ENCODE measurements at regions not wholly inside any gene's neighbourhood (a gene's known extent, or its start where the extent isn't known, plus 50 kb on each side); places are given as distances from the start of the nearest gene placed in this dataset.

GRCh38 chr1:56215086-56215485, 364.3 kb downstream of the PLPP3 start:
- DNase-seq (ENCODE audit: extremely low read depth, insufficient read length): no peak
- TF ChIP-seq CTCF (IDR thresholded peaks at IDR 0.05; ENCODE audit: insufficient read depth, low read length, poor library complexity, severe bottlenecking): no peak
- Histone ChIP-seq H3K4me3 (replicated peaks; ENCODE audit: low read depth, low read length) (no peak overlapping the region), H3K27me3 (replicated peaks; ENCODE audit: control insufficient read depth, insufficient read depth, low read length) (no peaks in the 10 kb centered on the region), H3K36me3 (ENCODE audit: control insufficient read depth, insufficient read depth, low read length) (no peaks in the 10 kb centered on the region)

- no peaks in the 10 kb centered on the region for H3K27me3 ChIP-seq (replicated peaks; ENCODE audit: control insufficient read depth, insufficient read depth, low read length)
- no peak overlapping the region for H3K4me3 ChIP-seq (replicated peaks; ENCODE audit: low read depth, low read length)
- DNase-seq (ENCODE audit: extremely low read depth, insufficient read length): no peak
- no peak for TF ChIP-seq CTCF (IDR thresholded peaks at IDR 0.05; ENCODE audit: insufficient read depth, low read length, poor library complexity, severe bottlenecking)
- no peaks in the 10 kb centered on the region for H3K36me3 ChIP-seq (ENCODE audit: control insufficient read depth, insufficient read depth, low read length)
Measured at GRCh38 chr1:56213068-56213467, 366.3 kb downstream of the PLPP3 start.

- H3K4me3 ChIP-seq (replicated peaks; ENCODE audit: low read depth, low read length): no peak overlapping the region
- DNase-seq (ENCODE audit: extremely low read depth, insufficient read length): no peak
- H3K36me3 ChIP-seq (ENCODE audit: control insufficient read depth, insufficient read depth, low read length): no peaks in the 10 kb centered on the region
- no peak for TF ChIP-seq CTCF (IDR thresholded peaks at IDR 0.05; ENCODE audit: insufficient read depth, low read length, poor library complexity, severe bottlenecking)
- no peaks in the 10 kb centered on the region for H3K27me3 ChIP-seq (replicated peaks; ENCODE audit: control insufficient read depth, insufficient read depth, low read length)
Measured at GRCh38 chr1:56212143-56212542, 367.2 kb downstream of the PLPP3 start.

GRCh38 chr1:56206391-56206790, 373.0 kb downstream of the PLPP3 start:
- no peak for DNase-seq (ENCODE audit: extremely low read depth, insufficient read length)
- Histone ChIP-seq H3K36me3 (ENCODE audit: control insufficient read depth, insufficient read depth, low read length) (no peaks in the 10 kb centered on the region), H3K4me3 (replicated peaks; ENCODE audit: low read depth, low read length) (no peak overlapping the region), H3K27me3 (replicated peaks; ENCODE audit: control insufficient read depth, insufficient read depth, low read length) (no peaks in the 10 kb centered on the region)
- no peak for TF ChIP-seq CTCF (IDR thresholded peaks at IDR 0.05; ENCODE audit: insufficient read depth, low read length, poor library complexity, severe bottlenecking)

GRCh38 chr1:56204206-56204605, 375.2 kb downstream of the PLPP3 start:
- no peak for DNase-seq (ENCODE audit: extremely low read depth, insufficient read length)
- TF ChIP-seq CTCF (IDR thresholded peaks at IDR 0.05; ENCODE audit: insufficient read depth, low read length, poor library complexity, severe bottlenecking): no peak
- Histone ChIP-seq H3K4me3 (replicated peaks; ENCODE audit: low read depth, low read length) (no peak overlapping the region), H3K27me3 (replicated peaks; ENCODE audit: control insufficient read depth, insufficient read depth, low read length) (no peaks in the 10 kb centered on the region), H3K36me3 (ENCODE audit: control insufficient read depth, insufficient read depth, low read length) (no peaks in the 10 kb centered on the region)

- Histone ChIP-seq H3K4me3 (replicated peaks; ENCODE audit: low read depth, low read length) (no peak overlapping the region), H3K27me3 (replicated peaks; ENCODE audit: control insufficient read depth, insufficient read depth, low read length) (no peaks in the 10 kb centered on the region), H3K36me3 (ENCODE audit: control insufficient read depth, insufficient read depth, low read length) (no peaks in the 10 kb centered on the region)
- no peak for TF ChIP-seq CTCF (IDR thresholded peaks at IDR 0.05; ENCODE audit: insufficient read depth, low read length, poor library complexity, severe bottlenecking)
- no peak for DNase-seq (ENCODE audit: extremely low read depth, insufficient read length)
Measured at GRCh38 chr1:56202796-56203492, 376.4 kb downstream of the PLPP3 start.

Data from GM06990 (cell line).